Colonic mucosa (tissue), 4 donors: ENCODE measurements at regions not wholly inside any gene's neighbourhood (a gene's known extent, or its start where the extent isn't known, plus 50 kb on each side); places are given as distances from the start of the nearest gene placed in this dataset.
A peak's percentile ranks its signal among the peaks of the same experiment; 100 is the strongest.

Experiments
- DNase-seq: peaks from one replicate; pipeline ENCODE4 v3.0.0-alpha.2; 2020
- H3K27ac ChIP-seq: fragments of 200-600 bp; one replicate; pipeline ENCODE4 v1.8.0; 2021
- H3K27me3 ChIP-seq: fragments of 200-600 bp; one replicate; pipeline ENCODE4 v1.8.0; 2021
- H3K36me3 ChIP-seq: fragments of 200-600 bp; one replicate; pipeline ENCODE4 v1.8.0; 2021
- H3K4me1 ChIP-seq: fragments of 200-600 bp; one replicate; pipeline ENCODE4 v1.8.0; 2021; ENCODE audit warnings: mild to moderate bottlenecking
- H3K4me3 ChIP-seq: fragments of 200-600 bp; one replicate; pipeline ENCODE4 v1.8.0; 2021
- H3K9ac ChIP-seq, 2 donors: one replicate each; pipeline ENCODE4 v1.7.0; 2013; ENCODE audit warnings: control low read depth in 2 of 2, low read depth in 2 of 2, low read length in 2 of 2
- H3K9me3 ChIP-seq: fragments of 200-600 bp; one replicate; pipeline ENCODE4 v1.8.0; 2021
- intact Hi-C: fragments of 100-400 bp; cut with DNase I; formaldehyde crosslinking; loops from one replicate; pipeline ENCODE4 v1.14.1; 2022
- TF ChIP-seq, protein P1 (sequence below): fragments of 200-600 bp; IDR thresholded peaks from one replicate; pipeline ENCODE4 v1.8.0; 2022; ENCODE audit warnings: antibody characterized with exemption, mild to moderate bottlenecking
- donor health status: healthy.
- donor health status: DM: no; HTN: no; CAD: no.
- donor health status: DM: no; HTN: no; CAD: no.

DNA sequence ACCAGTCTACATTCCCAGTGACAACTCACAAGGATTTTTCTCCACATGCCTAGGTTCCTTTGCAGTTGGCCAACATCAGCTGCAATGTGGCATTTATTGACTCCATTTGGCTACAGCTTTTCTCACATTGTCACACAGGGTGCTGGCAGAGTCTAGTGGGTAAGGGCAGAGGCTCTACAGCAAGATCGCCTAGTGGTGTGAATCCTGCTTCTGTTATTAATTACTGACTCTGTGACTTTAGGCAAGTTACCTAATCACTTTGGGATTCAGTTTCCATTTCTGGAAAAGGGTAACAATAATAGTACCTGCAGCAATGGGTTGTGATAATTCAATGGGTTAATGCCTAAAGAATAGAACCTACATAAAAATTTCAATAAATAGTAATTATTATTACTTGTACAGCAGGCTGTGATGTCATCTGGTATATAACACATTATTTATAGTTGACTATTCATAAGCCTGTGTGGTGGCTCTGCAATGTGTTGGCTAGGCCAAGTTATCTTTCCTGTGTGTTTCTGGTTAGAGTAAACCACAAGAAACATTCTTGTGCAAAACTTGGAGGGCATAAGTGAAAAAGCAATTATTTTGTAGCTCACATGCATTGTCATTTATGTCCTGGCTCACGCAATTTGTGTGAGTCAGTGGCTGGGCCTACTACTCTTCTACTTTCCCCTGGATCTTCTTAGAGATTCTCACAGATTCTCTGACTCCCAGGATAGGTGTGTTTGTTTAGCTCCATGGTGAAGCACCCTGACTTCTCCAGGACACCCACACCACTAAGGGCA lies 59.5 kb downstream of the PTGS2 start:
- intact Hi-C loops = no loop called here
- TF ChIP-seq, protein P1, sequence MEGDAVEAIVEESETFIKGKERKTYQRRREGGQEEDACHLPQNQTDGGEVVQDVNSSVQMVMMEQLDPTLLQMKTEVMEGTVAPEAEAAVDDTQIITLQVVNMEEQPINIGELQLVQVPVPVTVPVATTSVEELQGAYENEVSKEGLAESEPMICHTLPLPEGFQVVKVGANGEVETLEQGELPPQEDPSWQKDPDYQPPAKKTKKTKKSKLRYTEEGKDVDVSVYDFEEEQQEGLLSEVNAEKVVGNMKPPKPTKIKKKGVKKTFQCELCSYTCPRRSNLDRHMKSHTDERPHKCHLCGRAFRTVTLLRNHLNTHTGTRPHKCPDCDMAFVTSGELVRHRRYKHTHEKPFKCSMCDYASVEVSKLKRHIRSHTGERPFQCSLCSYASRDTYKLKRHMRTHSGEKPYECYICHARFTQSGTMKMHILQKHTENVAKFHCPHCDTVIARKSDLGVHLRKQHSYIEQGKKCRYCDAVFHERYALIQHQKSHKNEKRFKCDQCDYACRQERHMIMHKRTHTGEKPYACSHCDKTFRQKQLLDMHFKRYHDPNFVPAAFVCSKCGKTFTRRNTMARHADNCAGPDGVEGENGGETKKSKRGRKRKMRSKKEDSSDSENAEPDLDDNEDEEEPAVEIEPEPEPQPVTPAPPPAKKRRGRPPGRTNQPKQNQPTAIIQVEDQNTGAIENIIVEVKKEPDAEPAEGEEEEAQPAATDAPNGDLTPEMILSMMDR = no peak
- Histone ChIP-seq H3K4me1 (no peaks in the 10 kb centered on the region), H3K27me3 (no peaks in the 10 kb centered on the region), H3K9me3 (no peaks in the 10 kb centered on the region), H3K27ac (no peak overlapping the region), H3K36me3 (no peaks in the 10 kb centered on the region), H3K4me3 (no peak overlapping the region), H3K9ac (no peak overlapping the region)
- no peak for DNase-seq

DNA sequence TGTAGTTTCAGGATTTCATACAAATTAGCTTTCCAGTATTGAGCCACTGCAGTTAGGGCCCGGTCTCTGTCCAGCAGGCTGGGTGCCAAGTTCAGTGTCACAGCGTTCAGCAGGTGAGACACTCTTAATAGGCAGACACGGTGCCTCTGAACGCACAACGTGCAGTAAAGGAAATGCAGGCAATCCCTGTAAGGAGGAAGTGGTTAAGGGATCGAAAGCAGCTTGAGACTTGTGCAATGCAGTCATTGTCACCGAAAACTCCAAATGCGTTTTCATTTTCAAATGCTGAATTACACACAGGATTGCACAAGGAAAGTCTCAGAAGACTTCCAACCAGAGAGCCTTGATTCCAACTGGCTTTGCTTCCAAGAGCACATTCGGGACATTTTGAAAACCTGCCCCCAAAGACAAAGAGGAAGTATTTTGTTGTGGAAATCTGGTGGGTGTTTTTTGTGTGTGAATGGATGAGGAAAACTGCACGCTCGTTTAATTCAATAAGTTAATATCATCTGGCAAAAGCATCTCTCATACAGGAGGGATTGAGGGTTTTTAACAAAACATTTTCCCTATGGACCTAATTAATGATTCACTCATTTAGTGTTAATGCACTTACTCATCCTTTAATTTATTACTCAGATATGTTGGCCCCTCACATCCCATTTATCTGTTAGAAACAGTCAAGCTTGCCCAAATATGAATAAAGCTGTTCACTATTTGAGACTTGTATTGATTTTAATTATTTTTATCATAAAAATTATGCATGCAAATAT lies 61.6 kb downstream of the PTGS2 start:
- TF ChIP-seq, protein P1 = no peak
- H3K4me1 ChIP-seq = no peaks in the 10 kb centered on the region
- no peaks in the 10 kb centered on the region for H3K9me3 ChIP-seq
- H3K27ac ChIP-seq = no peak overlapping the region
- no peaks in the 10 kb centered on the region for H3K27me3 ChIP-seq
- H3K9ac ChIP-seq = no peak overlapping the region
- H3K36me3 ChIP-seq = no peaks in the 10 kb centered on the region
- peak; percentile 58 for DNase-seq
- H3K4me3 ChIP-seq = peak overlapping the region; percentile 22
- intact Hi-C loops = no loop called here

DNA sequence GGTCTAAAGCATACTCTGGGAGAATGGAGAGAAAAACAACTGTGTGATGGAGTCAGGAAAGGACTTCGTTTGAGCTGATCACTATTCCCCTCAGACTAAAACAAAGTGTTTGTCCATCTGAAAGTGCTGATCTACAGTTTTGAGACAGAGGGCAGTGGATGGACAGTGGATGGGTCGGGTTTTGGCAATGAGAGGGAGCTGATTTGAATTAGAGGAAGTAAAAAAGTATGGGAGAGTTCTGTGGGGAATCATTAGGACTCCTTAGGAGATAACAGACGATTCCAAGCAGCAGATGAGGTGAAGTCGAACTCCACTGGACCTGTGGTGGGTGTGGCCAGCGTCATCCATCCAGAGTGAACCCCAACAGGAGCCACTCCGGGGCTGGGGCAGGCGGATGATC lies 62.3 kb downstream of the PTGS2 start:
- intact Hi-C loops = no loop called here
- TF ChIP-seq, protein P1 = no peak
- no peak overlapping the region for H3K27ac ChIP-seq
- no peak for DNase-seq
- no peaks in the 10 kb centered on the region for H3K4me1 ChIP-seq
- H3K4me3 ChIP-seq = peak overlapping the region; percentile 22
- no peaks in the 10 kb centered on the region for H3K27me3 ChIP-seq
- H3K9ac ChIP-seq = no peak overlapping the region
- H3K9me3 ChIP-seq = no peaks in the 10 kb centered on the region
- H3K36me3 ChIP-seq = no peaks in the 10 kb centered on the region

DNA sequence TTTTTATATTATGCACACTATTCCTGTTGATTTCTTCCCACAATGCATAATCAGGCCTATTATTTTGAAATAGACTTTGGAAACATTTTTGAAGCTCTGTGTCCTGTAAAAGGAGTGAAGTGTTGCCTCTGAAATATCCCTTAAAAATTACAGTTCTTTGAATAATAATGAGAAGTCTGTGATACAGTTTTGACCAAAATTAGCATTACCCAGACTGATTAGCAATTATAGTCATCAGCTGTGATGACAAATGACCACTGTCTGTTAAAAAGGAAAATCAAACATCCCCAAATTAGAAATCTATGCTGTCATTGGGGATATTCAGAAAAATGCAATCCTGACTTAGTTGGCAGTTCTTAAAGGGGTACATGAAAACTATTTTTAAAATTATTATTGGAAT lies 63.7 kb downstream of the PTGS2 start:
- DNase-seq = no peak
- no peaks in the 10 kb centered on the region for H3K9me3 ChIP-seq
- H3K27me3 ChIP-seq = no peaks in the 10 kb centered on the region
- H3K27ac ChIP-seq = no peak overlapping the region
- no peak overlapping the region for H3K9ac ChIP-seq
- no peak overlapping the region for H3K4me3 ChIP-seq
- no peaks in the 10 kb centered on the region for H3K4me1 ChIP-seq
- intact Hi-C loops = no loop called here
- no peaks in the 10 kb centered on the region for H3K36me3 ChIP-seq
- TF ChIP-seq, protein P1 = no peak

DNA sequence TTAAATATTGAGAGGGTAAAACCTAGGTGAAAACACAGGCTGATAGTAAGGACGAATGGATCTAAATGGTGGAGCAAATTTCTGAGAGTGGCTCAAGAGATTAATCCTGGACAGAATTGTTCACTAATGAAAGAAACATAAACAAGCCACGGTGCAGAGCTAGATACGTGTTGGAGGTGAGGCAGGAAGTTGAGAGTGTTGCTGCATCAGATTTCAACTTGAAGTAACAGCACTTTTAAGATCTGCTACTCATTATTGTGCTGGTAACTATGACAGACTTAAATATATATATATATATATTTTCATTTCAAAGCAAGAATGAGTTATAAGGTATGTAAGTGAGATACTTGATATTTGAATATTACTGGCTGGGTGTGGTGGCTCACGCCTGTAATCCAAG lies 64.9 kb downstream of the PTGS2 start:
- Histone ChIP-seq H3K4me1 (no peaks in the 10 kb centered on the region), H3K27me3 (no peaks in the 10 kb centered on the region), H3K4me3 (no peak overlapping the region), H3K27ac (no peak overlapping the region), H3K36me3 (no peaks in the 10 kb centered on the region), H3K9ac (no peak overlapping the region), H3K9me3 (no peaks in the 10 kb centered on the region)
- no peak for DNase-seq
- TF ChIP-seq, protein P1 = no peak
- intact Hi-C loops = no loop called here
